A549 (cell line): ENCODE measurements at regions not wholly inside any gene's neighbourhood (a gene's known extent, or its start where the extent isn't known, plus 50 kb on each side); places are given as distances from the start of the nearest gene placed in this dataset.

Source experiments
- ATAC-seq, 2 experiments: fragments of 200-7000 bp in 1 of 2; fragments of >200 bp in 1 of 2; cut with Nextera tagmentation in 1 of 2; cut with Tn5 transposase in 1 of 2; 3 replicates each; pipeline versions ENCODE4 v1.8.0 to v1.9.1; 2018 to 2020; ENCODE audit warnings: mild to moderate bottlenecking in 1 of 2, moderate library complexity in 1 of 2
- CTCF ChIA-PET: fragments of 300-600 bp; sonication (Branson Sonifier 250); formaldehyde crosslinking; extraction: SDS; loops from one replicate; lab custom pipeline; 2021; ENCODE audit warnings: antibody characterized with exemption, inconsistent platforms; lab: Yijun Ruan, JAX
- POLR2A ChIA-PET: fragments of 350-600 bp; formaldehyde crosslinking; extraction: SDS; loops from one replicate; lab custom pipeline; 2021; ENCODE audit warnings: antibody characterized with exemption, inconsistent platforms; lab: Yijun Ruan, JAX
- DNase-seq, 2 experiments: peaks; one replicate each; pipeline versions ENCODE4 v3.0.0 to v3.0.0-alpha.2; 2011 to 2016; ENCODE audit warnings: low read depth in 1 of 2, low spot score in 1 of 2
- FAIRE-seq: peaks from 2 replicates; lab custom pipeline; 2011; peaks lifted over from hg19 to GRCh38; lab: Jason Lieb, UNC
- H3K27ac ChIP-seq, 2 experiments: fragments of >200 bp; sonication (Bioruptor Twin); formaldehyde crosslinking; 3 replicates each; pipeline ENCODE4 v1.5.1; 2016 to 2017
- H3K4me1 ChIP-seq: fragments of >200 bp; sonication (Bioruptor Twin); formaldehyde crosslinking; 3 replicates; pipeline ENCODE4 v1.6.1; 2016
- H3K4me2 ChIP-seq: fragments of >200 bp; sonication (Bioruptor Twin); formaldehyde crosslinking; 3 replicates; pipeline ENCODE4 v1.6.1; 2016
- H3K4me3 ChIP-seq: fragments of >200 bp; sonication (Bioruptor Twin); formaldehyde crosslinking; 3 replicates; pipeline ENCODE4 v1.5.1; 2016
- H3K9me3 ChIP-seq: fragments of >200 bp; sonication (Bioruptor Twin); formaldehyde crosslinking; 3 replicates; pipeline ENCODE4 v1.6.1; 2016
- BCL3 ChIP-seq: fragments of >200 bp; sonication (Bioruptor Twin); formaldehyde crosslinking; IDR thresholded peaks from 3 replicates; pipeline ENCODE4 v1.6.1; 2016
- BHLHE40 ChIP-seq: IDR thresholded peaks from 2 replicates; pipeline ENCODE4 v1.6.1; 2012; ENCODE audit warnings: low read depth, low read length, inconsistent platforms
- CBX2 ChIP-seq: fragments of 200-600 bp; sonication (generic); IDR thresholded peaks from 2 replicates; pipeline ENCODE4 v1.6.1; 2016; ENCODE audit warnings: low read depth, mild to moderate bottlenecking, borderline replicate concordance
- ELK1 ChIP-seq: fragments of 150-350 bp; IDR thresholded peaks from 2 replicates; pipeline ENCODE4 v1.6.1; 2014; ENCODE audit warnings: low read depth, mild to moderate bottlenecking, low read length
- HMGXB4 ChIP-seq: fragments of 250-450 bp; sonication (Bioruptor Pico); IDR thresholded peaks from 2 replicates; pipeline ENCODE4 v1.5.0; 2021; ENCODE audit warnings: mild to moderate bottlenecking, moderate library complexity, borderline replicate concordance
- JUNB ChIP-seq: fragments of >200 bp; sonication (Bioruptor Twin); formaldehyde crosslinking; IDR thresholded peaks from 2 replicates; pipeline ENCODE4 v1.6.1; 2016
- MAFK ChIP-seq: fragments of 450-650 bp; IDR thresholded peaks from 2 replicates; pipeline ENCODE4 v1.6.1; 2014; ENCODE audit not compliant: partially characterized antibody
- NPAS2 ChIP-seq: fragments of 250-450 bp; sonication (Bioruptor Pico); IDR thresholded peaks from 2 replicates; pipeline ENCODE4 v1.8.0; 2022; ENCODE audit warnings: mild to moderate bottlenecking, moderate library complexity, borderline replicate concordance
- NR3C1 ChIP-seq: fragments of >200 bp; sonication (Bioruptor Twin); formaldehyde crosslinking; IDR thresholded peaks from 3 replicates; pipeline ENCODE4 v1.6.1; 2017
- PBX3 ChIP-seq: IDR thresholded peaks from 2 replicates; pipeline ENCODE4 v1.6.1; 2012
- POLR2A ChIP-seq: IDR thresholded peaks from 2 replicates; pipeline ENCODE4 v1.6.1; 2012; ENCODE audit warnings: mild to moderate bottlenecking, low read length
- RARB ChIP-seq: fragments of 250-450 bp; sonication (Bioruptor Pico); IDR thresholded peaks from 2 replicates; pipeline ENCODE4 v1.8.0; 2021; ENCODE audit warnings: mild to moderate bottlenecking, moderate library complexity
- REST ChIP-seq: fragments of 200-600 bp; sonication (generic); IDR thresholded peaks from 2 replicates; pipeline ENCODE4 v1.6.1; 2016; ENCODE audit warnings: antibody characterized with exemption, mild to moderate bottlenecking, moderate library complexity
- SMC3 ChIP-seq: fragments of >200 bp; sonication (Bioruptor Twin); formaldehyde crosslinking; IDR thresholded peaks from 3 replicates; pipeline ENCODE4 v1.6.1; 2018; ENCODE audit warnings: inconsistent platforms
- ZC3H11A ChIP-seq: fragments of 450-650 bp; IDR thresholded peaks from 2 replicates; pipeline ENCODE4 v1.6.1; 2014; ENCODE audit warnings: antibody characterized with exemption, mild to moderate bottlenecking
- ZSCAN20 ChIP-seq: fragments of 250-450 bp; sonication (Bioruptor Pico); IDR thresholded peaks from 2 replicates; pipeline ENCODE4 v1.8.0; 2022; ENCODE audit warnings: mild to moderate bottlenecking, moderate library complexity
- WGBS: methylation state at CpG from one replicate; pipeline ENCODE4 v1.1.6; 2017; ENCODE audit errors: missing lambda C conversion rate; 5-methylcytosine and 5-hydroxymethylcytosine counted together

DNA sequence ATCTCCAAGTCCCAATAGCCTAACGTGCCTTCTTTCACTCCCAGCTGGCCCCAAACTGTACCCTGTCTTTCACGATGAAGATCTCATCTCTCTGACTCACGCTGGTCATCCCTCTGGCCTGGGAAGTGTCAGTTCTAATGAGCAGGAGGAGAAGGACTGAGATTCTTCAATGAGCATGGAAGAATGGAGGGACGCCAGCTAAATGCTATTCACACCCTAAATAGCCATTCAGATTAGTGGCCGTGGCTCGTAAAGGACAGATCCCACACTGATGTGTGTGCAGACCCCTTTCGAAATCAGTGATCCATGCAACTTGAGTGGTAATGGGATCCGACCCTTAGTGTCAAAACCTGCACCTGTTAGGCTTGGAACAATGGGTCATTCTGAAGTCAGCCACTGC, 75.9 kb upstream of the SMYD2 start:
- ChIA-PET POLR2A (no interaction called here), CTCF (interaction anchor here (0.5 to 8.5 kb wide), 3 partner anchors 56 to 246 kb away, joined by 3 to 99 read pairs (median 5); no protein-coding TSS in a partner anchor)
- 55% methylated on average over 8 of the region's 8 CpGs for WGBS

GRCh38 chr1:214208460-214208859, 72.5 kb upstream of the SMYD2 start:
- FAIRE-seq (no peak), ATAC-seq (no peak), DNase-seq (no peak)
- H3K4me3 ChIP-seq: no peak overlapping the region
- H3K9me3 ChIP-seq: no peaks in the 10 kb centered on the region
- WGBS: 89% methylated on average over 14 of the region's 14 CpGs
- H3K27ac ChIP-seq: no peak overlapping the region
- CTCF ChIA-PET: interaction anchor here (1.7 to 8.5 kb wide), 2 partner anchors 53 to 122 kb away, joined by 8 to 99 read pairs; no protein-coding TSS in a partner anchor
- POLR2A ChIA-PET: no interaction called here
- H3K4me1 ChIP-seq: peaks cover 20% of the 10 kb centered on the region
- TF ChIP-seq REST (no peak), MAFK (peak; percentile 92), BCL3 (no peak), HMGXB4 (CRISPR knock-in tag) (no peak), ELK1 (no peak), PBX3 (no peak)
- H3K4me2 ChIP-seq: no peak overlapping the region

More for the DNA sequence above, 75.9 kb upstream of the SMYD2 start:
- TF ChIP-seq ZSCAN20 (no peak), SMC3 (no peak), NPAS2 (no peak), RARB (CRISPR knock-in tag) (no peak), NR3C1 (no peak), CBX2 (no peak), ZC3H11A (no peak), POLR2A (no peak), JUNB (no peak), BHLHE40 (no peak)
- TF ChIP-seq, all 56 proteins: peak for 0
- H3K27ac ChIP-seq: no peak overlapping the region
- H3K4me2 ChIP-seq: no peak overlapping the region
- DNase-seq (no peak), ATAC-seq (no peak), FAIRE-seq (no peak)
- no peak overlapping the region for H3K4me3 ChIP-seq
- no peaks in the 10 kb centered on the region for H3K9me3 ChIP-seq
- H3K4me1 ChIP-seq: no peaks in the 10 kb centered on the region
